DMS153 treated with DMSO at 0.1 percent for 48 hours (cell line): ENCODE measurements at regions not wholly inside any gene's neighbourhood (a gene's known extent, or its start where the extent isn't known, plus 50 kb on each side); places are given as distances from the start of the nearest gene placed in this dataset.

Experiments used
- DNase-seq: peaks from one replicate; lab custom pipeline; 2025; ENCODE audit not compliant: unreplicated experiment; lab: John Stamatoyannopoulos, UW

- no peak for DNase-seq
Measured at GRCh38 chr13:24042710-24043440, 117.6 kb upstream of the SPATA13 start.

DNA sequence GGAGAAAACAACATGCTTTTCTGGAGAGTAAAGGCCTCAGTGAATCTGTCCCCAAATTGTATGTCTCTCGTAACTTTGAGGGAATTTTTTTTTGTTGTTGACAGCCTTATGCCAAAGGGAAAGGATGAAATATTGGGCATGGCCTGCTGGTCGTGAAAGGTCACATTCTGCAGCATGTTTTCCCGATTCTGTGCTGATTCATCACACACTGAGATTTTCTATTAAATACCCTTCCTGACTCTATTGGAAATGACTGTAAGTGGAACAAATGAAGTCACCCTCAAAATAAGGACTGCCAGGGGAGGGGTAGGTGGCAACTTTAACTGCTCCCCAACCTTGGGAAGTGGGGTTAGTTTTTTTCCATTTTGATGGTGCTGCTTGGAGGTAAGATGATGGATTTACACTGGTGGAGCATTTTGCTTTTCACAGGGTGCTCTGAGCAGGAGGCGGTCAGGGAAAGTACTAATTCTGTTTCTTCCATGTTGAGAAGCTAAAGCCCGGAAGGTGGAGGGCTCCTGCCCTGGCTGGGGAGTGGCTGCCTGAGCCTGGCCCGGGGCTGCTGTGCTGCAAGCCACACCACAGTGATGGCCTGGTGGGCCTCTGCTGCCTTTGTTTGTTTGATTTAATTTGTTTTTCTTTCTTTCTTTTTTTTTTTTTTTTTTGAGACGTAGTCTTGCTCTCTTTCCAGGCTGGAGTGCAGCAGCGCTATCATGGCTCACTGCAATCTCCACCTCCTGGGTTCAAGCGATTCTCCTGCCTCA lies 116.8 kb upstream of the SPATA13 start:
- no peak for DNase-seq

GRCh38 chr13:24045597-24045996 lies 114.9 kb upstream of the SPATA13 start:
- DNase-seq = no peak

GRCh38 chr13:24050292-24050711 lies 110.2 kb upstream of the SPATA13 start:
- no peak for DNase-seq

DNA sequence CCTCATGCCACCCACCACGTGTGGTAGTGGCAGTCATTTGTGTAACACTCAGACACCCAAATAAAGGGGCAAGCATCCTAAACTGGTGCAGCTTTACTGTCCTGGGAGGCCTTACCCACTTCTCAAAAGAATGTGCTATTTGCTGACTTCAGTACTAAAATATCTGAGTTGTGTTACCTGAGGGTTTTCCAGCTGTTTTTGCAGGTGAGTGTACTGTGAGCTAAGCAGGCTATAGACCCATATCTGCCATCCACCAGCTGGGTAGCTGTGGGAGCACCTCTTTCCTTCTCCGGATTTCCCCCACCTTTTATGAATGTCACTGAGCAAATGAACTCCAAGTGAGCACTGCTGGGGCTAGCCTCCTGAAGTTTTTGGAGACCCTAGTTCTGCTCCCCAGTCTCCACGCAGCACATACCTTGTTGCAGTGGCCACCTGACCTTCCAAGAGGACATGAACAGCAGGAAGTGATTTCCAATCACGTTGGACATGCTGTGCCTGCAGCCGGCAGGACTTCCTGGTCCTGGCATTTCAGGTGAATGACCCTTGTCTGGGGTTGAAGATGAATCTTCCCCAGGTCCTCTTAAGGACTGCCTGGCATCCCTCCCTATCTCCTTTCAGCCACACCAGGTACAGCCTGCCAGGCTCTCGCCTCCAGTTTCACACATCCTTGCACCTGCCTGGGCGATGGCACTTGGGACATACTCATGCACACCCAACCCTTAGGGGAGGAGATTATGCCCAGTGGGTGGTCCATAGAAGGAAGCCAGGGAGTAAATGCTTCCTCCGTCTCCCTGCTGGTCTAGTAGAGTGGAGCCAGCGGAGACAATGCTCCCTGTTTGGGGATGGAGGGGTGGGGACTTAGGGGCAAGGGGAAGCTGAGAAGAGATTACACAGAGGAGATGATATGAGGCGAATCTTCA lies 109.5 kb upstream of the SPATA13 start:
- no peak for DNase-seq

DNA sequence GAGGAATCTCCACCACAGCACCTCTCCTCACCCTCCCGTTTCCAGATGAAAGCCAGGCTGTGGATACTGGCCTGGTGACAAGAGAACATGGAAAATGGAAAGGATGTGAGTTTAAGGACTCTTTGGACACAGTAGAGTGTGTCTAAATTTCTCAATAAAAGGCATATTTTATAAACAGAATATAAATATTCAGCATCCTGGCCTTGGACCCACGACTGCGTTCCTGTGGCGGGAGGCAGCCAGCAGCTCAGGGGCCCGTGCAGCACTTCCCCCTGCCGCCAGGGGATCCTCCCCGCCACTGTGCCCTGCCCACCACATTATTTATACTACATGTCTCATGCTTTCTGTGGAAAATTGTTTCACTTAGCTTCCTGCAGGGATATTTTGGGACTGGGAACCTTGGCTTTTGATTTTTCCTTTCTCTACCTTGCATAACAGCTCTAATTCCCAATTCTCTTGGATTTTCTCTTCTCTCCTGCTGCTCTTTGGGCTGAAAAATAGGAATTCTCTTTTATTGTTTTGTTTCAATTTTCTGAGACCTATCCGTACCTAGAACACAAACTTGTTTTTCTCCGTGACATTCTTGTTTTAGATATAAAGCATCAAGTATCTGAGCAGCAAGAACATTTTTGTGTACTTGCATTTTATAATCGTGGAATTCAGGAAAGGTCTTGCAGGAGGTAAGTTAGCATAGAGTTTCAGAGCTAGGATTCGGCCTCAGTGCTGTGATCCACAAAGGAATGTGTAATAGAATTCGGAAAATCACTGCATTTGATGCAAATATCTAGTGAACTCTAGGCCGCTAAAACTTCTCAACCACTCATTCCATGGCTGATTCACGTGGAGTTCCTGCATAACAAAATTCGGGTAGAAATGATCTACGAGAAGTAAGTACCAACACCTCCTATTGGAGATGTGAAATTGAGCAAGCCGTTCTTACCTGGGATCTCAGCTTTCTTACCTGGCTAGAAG lies 107.7 kb upstream of the SPATA13 start:
- DNase-seq = no peak

DNA sequence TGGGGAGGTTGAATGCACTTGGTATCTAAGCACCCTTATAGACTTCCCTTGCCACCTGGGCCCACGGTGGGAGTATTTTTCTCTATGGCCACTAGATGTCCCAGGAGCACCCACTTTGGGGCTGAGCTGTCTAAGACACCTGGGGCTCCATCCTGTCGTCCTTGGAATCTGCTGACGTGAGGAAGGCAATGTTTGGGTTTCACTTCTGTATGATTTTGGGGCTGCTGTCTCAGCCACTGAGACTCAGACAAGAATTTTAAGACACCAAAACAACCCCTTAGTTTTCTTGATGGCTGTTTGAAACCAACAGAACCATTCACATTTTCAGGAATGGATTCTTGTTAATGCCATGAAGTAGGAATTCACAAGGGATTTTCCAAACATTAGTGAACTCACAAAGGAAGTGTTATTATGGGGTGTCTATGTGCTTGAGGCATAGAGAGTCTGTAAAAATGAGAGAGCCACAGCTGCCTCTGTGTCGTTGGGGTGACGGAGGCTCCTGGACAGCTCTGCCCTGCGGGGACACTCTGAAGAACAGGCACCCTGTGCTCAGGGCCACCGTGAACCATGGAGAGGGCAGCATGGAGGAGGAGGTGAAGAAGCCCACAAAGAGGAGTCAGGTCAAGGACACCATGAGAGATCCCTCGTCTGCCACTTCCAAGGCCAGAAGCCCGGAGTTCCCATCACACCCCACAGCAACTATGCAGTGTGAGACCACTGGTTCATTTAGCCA lies 106.8 kb upstream of the SPATA13 start:
- DNase-seq = peak; percentile 85

DNA sequence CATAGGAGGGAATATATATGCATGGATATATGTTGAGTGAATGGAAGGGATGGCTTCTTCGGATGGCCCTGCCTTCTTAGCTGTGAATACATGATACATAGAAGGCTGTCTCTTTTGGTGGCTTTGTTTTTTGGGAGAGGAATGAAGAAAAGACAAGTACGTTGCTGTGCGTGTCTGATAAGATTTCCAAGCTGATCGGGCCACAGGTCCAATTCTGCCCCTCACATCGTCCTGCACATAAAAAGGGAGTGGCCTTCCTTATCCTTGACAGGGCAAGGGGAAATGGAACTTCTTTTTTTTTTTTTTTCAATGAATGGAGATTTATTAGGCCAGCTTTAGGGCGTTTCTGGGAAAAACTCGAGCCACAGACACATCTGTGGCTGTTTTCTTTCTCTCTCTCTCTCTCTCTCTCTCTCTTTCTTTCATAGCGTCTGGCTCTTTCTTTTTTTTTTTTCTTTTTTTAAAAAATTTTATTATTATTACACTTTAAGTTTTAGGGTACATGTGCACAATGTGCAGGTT lies 103.8 kb upstream of the SPATA13 start:
- DNase-seq = no peak

GRCh38 chr13:24060993-24061392 lies 99.5 kb upstream of the SPATA13 start:
- DNase-seq = no peak

- no peak for DNase-seq
Measured at GRCh38 chr13:24063281-24063877, 97.1 kb upstream of the SPATA13 start.

GRCh38 chr13:24064371-24064770 lies 96.1 kb upstream of the SPATA13 start:
- DNase-seq = no peak

- DNase-seq = no peak
Measured at GRCh38 chr13:24065176-24065575, 95.3 kb upstream of the SPATA13 start.

DNA sequence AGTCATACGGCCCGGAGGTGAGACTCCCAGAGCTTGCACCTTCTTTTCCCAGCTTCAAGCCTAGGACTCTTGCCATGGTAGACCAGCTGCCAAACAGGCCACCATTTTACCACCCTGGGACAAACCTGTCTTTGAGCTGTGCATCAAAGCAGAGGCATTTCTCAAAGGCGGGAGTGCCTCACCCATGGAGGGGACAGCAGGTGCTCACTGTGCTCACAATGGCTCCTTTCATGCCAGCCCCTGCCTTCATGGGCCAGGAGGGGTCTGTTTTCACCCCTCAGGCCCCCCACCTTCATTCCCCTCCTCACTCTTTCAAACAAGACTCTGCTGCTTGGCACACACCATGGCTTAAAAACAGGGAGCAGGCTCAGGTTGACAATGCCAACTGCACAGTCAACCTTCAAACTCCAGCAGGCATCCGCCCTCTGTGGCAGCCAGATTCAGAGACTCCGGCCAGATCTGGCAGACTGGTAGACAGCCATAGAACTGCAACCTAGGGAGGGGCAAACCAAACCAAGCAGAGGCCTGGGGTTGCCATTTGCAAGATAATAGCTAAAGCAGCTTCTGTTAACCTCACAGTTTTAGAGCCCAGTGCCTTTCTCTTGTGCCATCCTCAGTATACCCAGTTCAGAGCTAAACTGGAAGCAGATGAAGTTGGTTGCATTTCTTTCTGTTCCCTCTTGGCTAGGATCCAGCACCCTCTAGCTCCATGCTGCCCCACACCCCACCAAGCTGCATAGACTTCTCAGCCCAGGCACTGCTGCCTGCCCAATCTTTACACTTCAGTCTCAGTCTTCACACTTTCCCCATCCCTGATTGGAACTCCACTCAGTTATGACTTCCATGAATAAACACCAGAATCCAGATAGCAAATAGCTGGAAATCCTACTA lies 93.9 kb upstream of the SPATA13 start:
- DNase-seq = no peak

DNA sequence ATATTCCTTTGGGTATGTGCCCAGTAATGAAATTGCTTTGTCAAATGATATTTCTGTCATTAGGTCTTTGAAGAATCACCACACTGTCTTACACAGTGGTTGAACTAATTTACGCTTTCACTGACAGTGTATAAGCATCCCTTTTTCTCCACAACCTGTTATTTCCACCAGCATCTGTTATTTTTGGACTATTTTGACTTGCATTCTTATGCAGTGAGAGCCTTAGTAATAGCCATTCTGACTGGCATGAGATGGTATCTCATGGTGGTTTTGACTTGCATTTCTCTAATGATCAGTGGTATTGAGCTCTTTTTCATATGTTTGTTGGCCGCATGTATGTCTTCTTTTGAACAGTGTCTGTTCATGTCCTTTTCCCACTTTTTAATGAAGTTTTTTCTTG lies 92.0 kb upstream of the SPATA13 start:
- no peak for DNase-seq

DNA sequence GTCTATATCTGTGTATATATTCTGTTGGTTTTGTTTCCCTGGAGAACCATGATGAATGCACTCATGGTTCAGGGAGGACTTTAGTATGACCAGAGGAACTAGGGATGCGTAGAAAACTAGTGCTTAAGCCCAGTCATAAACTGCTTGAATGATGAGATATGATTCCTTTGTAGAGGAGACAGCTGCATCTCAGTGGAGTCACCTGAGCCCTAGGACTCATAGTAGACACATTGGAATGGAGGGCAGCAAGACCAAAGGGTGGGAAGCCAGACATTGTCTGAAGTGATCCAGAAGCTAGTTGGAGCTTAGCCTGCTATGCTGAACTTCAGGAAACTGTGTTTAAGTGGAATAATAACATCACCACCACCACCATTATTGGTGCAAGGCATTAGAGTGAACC lies 89.5 kb upstream of the SPATA13 start:
- no peak for DNase-seq

GRCh38 chr13:24071423-24072075 lies 89.0 kb upstream of the SPATA13 start:
- DNase-seq = no peak

GRCh38 chr13:24073657-24074056 lies 86.9 kb upstream of the SPATA13 start:
- no peak for DNase-seq

- no peak for DNase-seq
Measured at GRCh38 chr13:24074678-24075077, 85.8 kb upstream of the SPATA13 start.
